AG04450 (cell line): ENCODE measurements at regions not wholly inside any gene's neighbourhood (a gene's known extent, or its start where the extent isn't known, plus 50 kb on each side); places are given as distances from the start of the nearest gene placed in this dataset.
A peak's percentile ranks its signal among the peaks of the same experiment; 100 is the strongest.

Source experiments
- CTCF ChIA-PET: fragments of 300-600, 350-600 bp; formaldehyde crosslinking; extraction: SDS; loops from one replicate; lab custom pipeline; 2022; ENCODE audit warnings: antibody characterized with exemption, inconsistent platforms; lab: Charles Lee
- POLR2A ChIA-PET: fragments of 350-600 bp; formaldehyde crosslinking; extraction: SDS; loops from one replicate; lab custom pipeline; 2021; ENCODE audit warnings: antibody characterized with exemption, inconsistent platforms; lab: Yijun Ruan, JAX
- DNase-seq: peaks from one replicate; pipeline ENCODE4 v3.0.0-alpha.2; 2011; ENCODE audit warnings: low read depth, low spot score
- H3K27ac ChIP-seq: one replicate; pipeline ENCODE4 v1.5.1; 2012; ENCODE audit warnings: low read depth, low read length, control low read depth
- H3K27me3 ChIP-seq: one replicate; pipeline ENCODE4 v1.6.0; 2012; ENCODE audit warnings: low read length; ENCODE audit not compliant: control insufficient read depth, insufficient read depth
- H3K4me3 ChIP-seq: 2 replicates; pipeline ENCODE4 v1.5.1; 2011; ENCODE audit warnings: mild to moderate bottlenecking, low read depth, low read length, control low read depth
- H3K9me3 ChIP-seq: 2 replicates; pipeline ENCODE4 v1.5.1; 2012; ENCODE audit warnings: low read length; ENCODE audit not compliant: control insufficient read depth, insufficient read depth
- CTCF ChIP-seq: IDR thresholded peaks from 2 replicates; pipeline ENCODE4 v1.5.1; 2011; ENCODE audit warnings: low read depth, low read length, control low read depth, inconsistent platforms

GRCh38 chr16:66169817-66170216 lies 196.7 kb upstream of the CDH5 start:
- Histone ChIP-seq H3K9me3 (peaks cover 6% of the 10 kb centered on the region), H3K27ac (no peak overlapping the region), H3K27me3 (peaks cover 2% of the 10 kb centered on the region), H3K4me3 (no peak overlapping the region)
- POLR2A ChIA-PET, result no interaction called here
- no peak for TF ChIP-seq CTCF
- CTCF ChIA-PET, result interaction anchor here (0.7 kb wide), 1 partner anchor 456 kb away, joined by 3 read pairs; no protein-coding TSS in a partner anchor
- DNase-seq, result no peak

GRCh38 chr16:66168777-66169176 lies 197.7 kb upstream of the CDH5 start:
- Histone ChIP-seq H3K4me3 (no peak overlapping the region), H3K27me3 (peaks cover 3% of the 10 kb centered on the region), H3K27ac (no peak overlapping the region), H3K9me3 (peaks cover 6% of the 10 kb centered on the region)
- POLR2A ChIA-PET, result no interaction called here
- no peak for DNase-seq
- CTCF ChIA-PET, result no interaction called here
- TF ChIP-seq CTCF, result no peak

GRCh38 chr16:66167564-66168291 lies 198.8 kb upstream of the CDH5 start:
- POLR2A ChIA-PET, result no interaction called here
- Histone ChIP-seq H3K4me3 (no peak overlapping the region), H3K27ac (no peak overlapping the region), H3K27me3 (peaks cover 3% of the 10 kb centered on the region), H3K9me3 (peaks cover 6% of the 10 kb centered on the region)
- DNase-seq, result no peak
- CTCF ChIA-PET, result interaction anchor here (1.1 kb wide), 1 partner anchor 15 kb away, joined by 3 read pairs; no protein-coding TSS in a partner anchor
- peak; percentile 54 for TF ChIP-seq CTCF

- CTCF ChIA-PET, result no interaction called here
- Histone ChIP-seq H3K27me3 (peaks cover 7% of the 10 kb centered on the region), H3K9me3 (peaks cover 6% of the 10 kb centered on the region), H3K27ac (no peak overlapping the region), H3K4me3 (no peak overlapping the region)
- no peak for DNase-seq
- POLR2A ChIA-PET, result interaction anchor here (0.8 kb wide), 1 partner anchor 100 kb away, joined by 7 read pairs; no protein-coding TSS in a partner anchor
- no peak for TF ChIP-seq CTCF
Measured at GRCh38 chr16:66166490-66166889, 200.0 kb upstream of the CDH5 start.

GRCh38 chr16:66165879-66166278 lies 200.6 kb upstream of the CDH5 start:
- CTCF ChIA-PET, result no interaction called here

More at GRCh38 chr16:66165879-66166278, 200.6 kb upstream of the CDH5 start:
- peaks cover 7% of the 10 kb centered on the region for H3K27me3 ChIP-seq
- DNase-seq, result no peak
- no peak overlapping the region for H3K4me3 ChIP-seq
- H3K9me3 ChIP-seq, result peaks cover 6% of the 10 kb centered on the region
- POLR2A ChIA-PET, result interaction anchor here (0.8 kb wide), 1 partner anchor 101 kb away, joined by 7 read pairs; no protein-coding TSS in a partner anchor
- TF ChIP-seq CTCF, result no peak
- H3K27ac ChIP-seq, result no peak overlapping the region
